ENCODE measurements at regions not wholly inside any gene's neighbourhood (a gene's known extent, or its start where the extent isn't known, plus 50 kb on each side); places are given as distances from the start of the nearest gene placed in this dataset.
A peak's percentile ranks its signal among the peaks of the same experiment; 100 is the strongest.
"Not testable (repeated sequence)": the region's sequence is repeated elsewhere in the genome, so short reads cannot be mapped to it uniquely, and the experiment has no call there.

- H3K36me3 ChIP-seq (replicated peaks; ENCODE audit: low read depth, low read length) = no peaks in the 10 kb centered on the region
- H3K9me3 ChIP-seq (ENCODE audit: insufficient read depth, low read length) = no peaks in the 10 kb centered on the region
- peaks cover 6% of the 10 kb centered on the region for H3K4me1 ChIP-seq (ENCODE audit: low read length)
- no peak overlapping the region for H3K4me2 ChIP-seq (ENCODE audit: low read length)
- H3K27me3 ChIP-seq (ENCODE audit: low read depth, low read length) = peaks cover 2% of the 10 kb centered on the region
- no peak overlapping the region for H3K27ac ChIP-seq (ENCODE audit: low read length)
- H3K9ac ChIP-seq (ENCODE audit: low read length) = no peak overlapping the region
- no peaks in the 10 kb centered on the region for H3K79me2 ChIP-seq (ENCODE audit: low read length)
- no peaks in the 10 kb centered on the region for H4K20me1 ChIP-seq (ENCODE audit: insufficient read depth, low read length)
- TF ChIP-seq, protein P1, sequence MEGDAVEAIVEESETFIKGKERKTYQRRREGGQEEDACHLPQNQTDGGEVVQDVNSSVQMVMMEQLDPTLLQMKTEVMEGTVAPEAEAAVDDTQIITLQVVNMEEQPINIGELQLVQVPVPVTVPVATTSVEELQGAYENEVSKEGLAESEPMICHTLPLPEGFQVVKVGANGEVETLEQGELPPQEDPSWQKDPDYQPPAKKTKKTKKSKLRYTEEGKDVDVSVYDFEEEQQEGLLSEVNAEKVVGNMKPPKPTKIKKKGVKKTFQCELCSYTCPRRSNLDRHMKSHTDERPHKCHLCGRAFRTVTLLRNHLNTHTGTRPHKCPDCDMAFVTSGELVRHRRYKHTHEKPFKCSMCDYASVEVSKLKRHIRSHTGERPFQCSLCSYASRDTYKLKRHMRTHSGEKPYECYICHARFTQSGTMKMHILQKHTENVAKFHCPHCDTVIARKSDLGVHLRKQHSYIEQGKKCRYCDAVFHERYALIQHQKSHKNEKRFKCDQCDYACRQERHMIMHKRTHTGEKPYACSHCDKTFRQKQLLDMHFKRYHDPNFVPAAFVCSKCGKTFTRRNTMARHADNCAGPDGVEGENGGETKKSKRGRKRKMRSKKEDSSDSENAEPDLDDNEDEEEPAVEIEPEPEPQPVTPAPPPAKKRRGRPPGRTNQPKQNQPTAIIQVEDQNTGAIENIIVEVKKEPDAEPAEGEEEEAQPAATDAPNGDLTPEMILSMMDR (IDR thresholded peaks at IDR 0.05; ENCODE audit: low read depth, low read length) = no peak
- no peak for TF ChIP-seq EZH2phosphoT487 (IDR thresholded peaks at IDR 0.05; ENCODE audit: low read depth)
- H2AFZ ChIP-seq (ENCODE audit: low read depth, low read length) = no peak overlapping the region
- no peak overlapping the region for H3K4me3 ChIP-seq (ENCODE audit: low read length)
These were observed 85.9 kb upstream of the ABHD2 start for GRCh38 chr15:89002281-89002761.

DNA sequence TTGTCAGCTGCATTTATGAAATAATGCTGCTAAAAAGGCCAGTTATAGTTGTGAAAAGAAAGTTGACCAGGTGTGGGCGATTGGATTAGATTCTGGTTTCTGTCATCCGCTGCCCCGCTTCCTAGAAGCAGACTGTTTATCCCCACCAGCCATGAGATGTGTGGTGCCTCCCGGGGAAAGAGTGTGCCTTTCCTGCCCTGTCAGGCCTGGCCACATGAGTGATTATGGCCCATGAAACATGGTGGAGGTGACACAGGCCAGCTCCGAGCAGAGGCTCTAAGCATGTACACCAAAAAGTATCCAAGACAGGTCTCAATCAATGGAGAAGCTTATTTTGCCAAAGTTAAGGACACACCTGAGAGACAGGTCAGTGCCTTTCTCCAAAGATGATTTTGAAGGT, 85.4 kb upstream of the ABHD2 start:
- H3K79me2 ChIP-seq (ENCODE audit: low read length) = no peaks in the 10 kb centered on the region
- H3K9me3 ChIP-seq (ENCODE audit: insufficient read depth, low read length) = no peaks in the 10 kb centered on the region
- peaks cover 3% of the 10 kb centered on the region for H3K27me3 ChIP-seq (ENCODE audit: low read depth, low read length)
- no peak overlapping the region for H3K4me3 ChIP-seq (ENCODE audit: low read length)
- no peak overlapping the region for H3K9ac ChIP-seq (ENCODE audit: low read length)
- no peak overlapping the region for H3K4me2 ChIP-seq (ENCODE audit: low read length)
- no peak overlapping the region for H2AFZ ChIP-seq (ENCODE audit: low read depth, low read length)
- no peak overlapping the region for H3K27ac ChIP-seq (ENCODE audit: low read length)
- peaks cover 6% of the 10 kb centered on the region for H3K4me1 ChIP-seq (ENCODE audit: low read length)
- H3K36me3 ChIP-seq (replicated peaks; ENCODE audit: low read depth, low read length) = no peaks in the 10 kb centered on the region
- no peaks in the 10 kb centered on the region for H4K20me1 ChIP-seq (ENCODE audit: insufficient read depth, low read length)
- TF ChIP-seq, protein P1 (IDR thresholded peaks at IDR 0.05; ENCODE audit: low read depth, low read length) = no peak
- TF ChIP-seq EZH2phosphoT487 (IDR thresholded peaks at IDR 0.05; ENCODE audit: low read depth) = no peak

DNA sequence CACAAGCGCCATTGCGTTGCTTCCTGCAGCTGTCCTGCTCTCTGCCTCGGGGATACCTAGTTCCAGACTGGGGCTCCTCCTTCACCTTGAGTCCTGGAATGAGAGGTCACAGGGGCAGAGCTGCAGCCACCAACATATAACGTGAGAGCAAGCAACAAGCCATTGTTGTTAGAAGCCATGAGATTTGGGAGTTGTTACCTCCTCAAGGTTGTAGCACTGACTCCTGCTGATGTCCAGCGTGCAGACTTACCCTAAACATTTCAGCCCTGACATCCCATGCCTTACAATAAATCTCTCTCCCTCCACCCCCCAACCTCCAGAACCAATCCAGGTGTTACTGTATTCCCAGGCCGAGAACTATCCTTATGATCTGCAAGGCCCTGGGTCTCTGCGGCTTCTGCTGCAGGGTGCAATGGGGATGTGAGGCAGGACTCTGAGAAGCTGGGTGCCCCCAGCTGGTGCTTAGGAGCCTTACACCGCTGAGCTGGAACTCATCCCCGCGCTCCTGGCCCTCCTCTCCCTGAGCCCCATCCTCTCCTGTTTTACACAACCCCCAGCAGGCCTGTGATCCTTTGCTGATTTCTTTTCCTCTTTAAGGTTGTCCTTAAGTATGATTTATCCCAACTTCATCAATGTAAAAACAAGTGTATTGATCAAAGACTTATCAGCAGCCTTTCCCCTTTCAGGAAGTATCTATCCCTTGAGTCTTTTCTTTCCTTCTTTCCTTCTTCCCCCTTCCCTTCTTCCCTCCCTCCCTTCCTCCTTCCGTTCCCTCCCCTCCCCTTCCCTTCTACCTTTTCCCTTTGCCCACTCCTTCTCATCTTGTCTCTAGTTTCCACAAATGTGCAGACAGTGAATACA, 84.2 kb upstream of the ABHD2 start:
- peaks cover 3% of the 10 kb centered on the region for H3K27me3 ChIP-seq (ENCODE audit: low read depth, low read length)
- no peaks in the 10 kb centered on the region for H3K79me2 ChIP-seq (ENCODE audit: low read length)
- no peak overlapping the region for H3K4me3 ChIP-seq (ENCODE audit: low read length)
- no peak overlapping the region for H3K4me2 ChIP-seq (ENCODE audit: low read length)
- peaks cover 2% of the 10 kb centered on the region for H3K4me1 ChIP-seq (ENCODE audit: low read length)
- no peaks in the 10 kb centered on the region for H4K20me1 ChIP-seq (ENCODE audit: insufficient read depth, low read length)
- no peaks in the 10 kb centered on the region for H3K9me3 ChIP-seq (ENCODE audit: insufficient read depth, low read length)
- H3K27ac ChIP-seq (ENCODE audit: low read length) = no peak overlapping the region
- no peak overlapping the region for H3K9ac ChIP-seq (ENCODE audit: low read length)
- H3K36me3 ChIP-seq (replicated peaks; ENCODE audit: low read depth, low read length) = no peaks in the 10 kb centered on the region
- no peak overlapping the region for H2AFZ ChIP-seq (ENCODE audit: low read depth, low read length)
- no peak for TF ChIP-seq EZH2phosphoT487 (IDR thresholded peaks at IDR 0.05; ENCODE audit: low read depth)
- TF ChIP-seq, protein P1 (IDR thresholded peaks at IDR 0.05; ENCODE audit: low read depth, low read length) = peak; percentile 51

DNA sequence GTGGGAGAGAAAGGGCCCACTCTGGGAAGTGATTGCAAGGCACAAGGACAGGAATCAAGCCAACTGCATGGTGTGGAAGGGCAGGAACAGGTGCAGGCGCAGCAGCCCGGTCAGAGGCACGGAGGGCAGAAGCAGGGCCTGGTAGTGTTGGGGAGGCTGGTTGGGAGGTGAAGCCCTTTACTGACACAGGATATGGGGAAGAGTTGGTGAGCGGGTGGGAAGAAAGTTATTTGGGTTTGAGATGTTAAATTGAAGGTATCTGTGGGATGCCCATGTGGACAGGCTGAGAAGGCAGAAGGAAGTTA, 83.6 kb upstream of the ABHD2 start:
- no peak overlapping the region for H2AFZ ChIP-seq (ENCODE audit: low read depth, low read length)
- H3K27ac ChIP-seq (ENCODE audit: low read length) = no peak overlapping the region
- H3K4me1 ChIP-seq (ENCODE audit: low read length) = no peaks in the 10 kb centered on the region
- H4K20me1 ChIP-seq (ENCODE audit: insufficient read depth, low read length) = no peaks in the 10 kb centered on the region
- no peak overlapping the region for H3K4me3 ChIP-seq (ENCODE audit: low read length)
- H3K4me2 ChIP-seq (ENCODE audit: low read length) = no peak overlapping the region
- peaks cover 3% of the 10 kb centered on the region for H3K27me3 ChIP-seq (ENCODE audit: low read depth, low read length)
- TF ChIP-seq, protein P1 (IDR thresholded peaks at IDR 0.05; ENCODE audit: low read depth, low read length) = no peak
- no peak for TF ChIP-seq EZH2phosphoT487 (IDR thresholded peaks at IDR 0.05; ENCODE audit: low read depth)
- no peak overlapping the region for H3K9ac ChIP-seq (ENCODE audit: low read length)
- no peaks in the 10 kb centered on the region for H3K36me3 ChIP-seq (replicated peaks; ENCODE audit: low read depth, low read length)
- H3K9me3 ChIP-seq (ENCODE audit: insufficient read depth, low read length) = no peaks in the 10 kb centered on the region
- no peaks in the 10 kb centered on the region for H3K79me2 ChIP-seq (ENCODE audit: low read length)

GRCh38 chr15:89007527-89007926, 80.7 kb upstream of the ABHD2 start:
- not testable (repeated sequence) for H2AFZ ChIP-seq (ENCODE audit: low read depth, low read length); H3K9me3 ChIP-seq (ENCODE audit: insufficient read depth, low read length); H3K4me3 ChIP-seq (ENCODE audit: low read length); H4K20me1 ChIP-seq (ENCODE audit: insufficient read depth, low read length); H3K9ac ChIP-seq (ENCODE audit: low read length); H3K79me2 ChIP-seq (ENCODE audit: low read length); H3K4me1 ChIP-seq (ENCODE audit: low read length); H3K27ac ChIP-seq (ENCODE audit: low read length); H3K27me3 ChIP-seq (ENCODE audit: low read depth, low read length); H3K36me3 ChIP-seq (replicated peaks; ENCODE audit: low read depth, low read length); H3K4me2 ChIP-seq (ENCODE audit: low read length)

Measured in OCI-LY3 (cell line).